Mesenchymal stem cell (in vitro differentiated cells and primary cell): ENCODE measurements at regions not wholly inside any gene's neighbourhood (a gene's known extent, or its start where the extent isn't known, plus 50 kb on each side); places are given as distances from the start of the nearest gene placed in this dataset.
A peak's percentile ranks its signal among the peaks of the same experiment; 100 is the strongest.

Source experiments
- DNase-seq: peaks from one replicate; pipeline ENCODE4 v3.0.0-alpha.2; 2013
- H2AFZ ChIP-seq: one replicate; pipeline ENCODE4 v1.6.1; 2013; ENCODE audit warnings: low read depth, mild to moderate bottlenecking, control low read depth, inconsistent platforms, low read length, moderate library complexity
- H2AK5ac ChIP-seq: 2 replicates; pipeline ENCODE4 v1.6.1; 2013; ENCODE audit warnings: low read length, moderate library complexity, mild to moderate bottlenecking, inconsistent platforms; ENCODE audit not compliant: severe bottlenecking
- H2BK120ac ChIP-seq: one replicate; pipeline ENCODE4 v1.6.1; 2013; ENCODE audit warnings: low read depth, mild to moderate bottlenecking, inconsistent platforms, low read length, moderate library complexity
- H2BK12ac ChIP-seq, 2 experiments: one replicate each; pipeline ENCODE4 v1.6.1; 2013; ENCODE audit warnings: inconsistent platforms in 2 of 2, low read length in 2 of 2, mild to moderate bottlenecking in 2 of 2, moderate library complexity in 2 of 2, control low read depth in 1 of 2
- H2BK15ac ChIP-seq: one replicate; pipeline ENCODE4 v1.6.1; 2013; ENCODE audit warnings: mild to moderate bottlenecking, low read depth, inconsistent platforms; ENCODE audit not compliant: poor library complexity, severe bottlenecking
- H2BK5ac ChIP-seq: 2 replicates; pipeline ENCODE4 v1.6.1; 2013; ENCODE audit warnings: low read depth, mild to moderate bottlenecking, low read length, control low read depth, inconsistent platforms; ENCODE audit not compliant: poor library complexity, severe bottlenecking
- H3K14ac ChIP-seq, 2 experiments: one replicate each; pipeline ENCODE4 v1.6.1; 2013; ENCODE audit warnings: inconsistent platforms in 2 of 2, low read length in 2 of 2, control low read depth in 1 of 2, mild to moderate bottlenecking in 1 of 2, moderate library complexity in 1 of 2
- H3K18ac ChIP-seq, 2 experiments: one replicate each; pipeline ENCODE4 v1.6.1; 2013; ENCODE audit warnings: inconsistent platforms in 2 of 2, low read length in 2 of 2, control low read depth in 1 of 2, low read depth in 1 of 2, mild to moderate bottlenecking in 1 of 2
- H3K23ac ChIP-seq, 2 experiments: one replicate each; pipeline ENCODE4 v1.6.1; 2013; ENCODE audit warnings: inconsistent platforms in 2 of 2, low read length in 2 of 2, mild to moderate bottlenecking in 2 of 2, moderate library complexity in 2 of 2, control low read depth in 1 of 2
- H3K27ac ChIP-seq: 2 replicates; pipeline ENCODE4 v1.5.1; 2013; ENCODE audit warnings: mild to moderate bottlenecking, moderate library complexity, low read length, control low read depth, inconsistent platforms; ENCODE audit not compliant: poor library complexity, severe bottlenecking
- H3K27me3 ChIP-seq, 2 experiments: 2 replicates each; pipeline versions ENCODE4 v1.6.1 to v1.7.0; 2013; ENCODE audit warnings: low read length in 2 of 2, mild to moderate bottlenecking in 2 of 2, moderate library complexity in 2 of 2, control low read depth in 1 of 2, inconsistent platforms in 1 of 2; ENCODE audit not compliant: control insufficient read depth in 1 of 2, insufficient read depth in 1 of 2
- H3K36me3 ChIP-seq, 2 experiments: 2 replicates each; pipeline versions ENCODE4 v1.6.1 to v1.7.0; 2013; ENCODE audit warnings: low read length in 2 of 2, control low read depth in 1 of 2, inconsistent platforms in 1 of 2, low read depth in 1 of 2, mild to moderate bottlenecking in 1 of 2; ENCODE audit not compliant: insufficient read depth in 2 of 2, control insufficient read depth in 1 of 2
- H3K4ac ChIP-seq, 2 experiments: one replicate each; pipeline ENCODE4 v1.6.1; 2013; ENCODE audit warnings: inconsistent platforms in 2 of 2, low read length in 2 of 2, mild to moderate bottlenecking in 2 of 2, moderate library complexity in 2 of 2, control low read depth in 1 of 2, low read depth in 1 of 2
- H3K4me1 ChIP-seq: 2 replicates; pipeline ENCODE4 v1.6.1; 2013; ENCODE audit warnings: low read depth, low read length, control low read depth; ENCODE audit not compliant: control insufficient read depth, insufficient read depth
- H3K4me2 ChIP-seq: 2 replicates; pipeline ENCODE4 v1.6.1; 2013; ENCODE audit warnings: low read length, mild to moderate bottlenecking, inconsistent platforms; ENCODE audit not compliant: poor library complexity, severe bottlenecking
- H3K4me3 ChIP-seq, 2 experiments: 2 replicates each; pipeline versions ENCODE4 v1.5.1 to v1.7.0; 2013; ENCODE audit warnings: low read length in 2 of 2, mild to moderate bottlenecking in 2 of 2, control low read depth in 1 of 2, low read depth in 1 of 2; ENCODE audit not compliant: insufficient read depth in 1 of 2
- H3K79me1 ChIP-seq: replicated peaks from 2 replicates; pipeline ENCODE4 v1.6.1; 2013; ENCODE audit warnings: mild to moderate bottlenecking, control low read depth, low read length, inconsistent platforms; ENCODE audit not compliant: poor library complexity, severe bottlenecking
- H3K9ac ChIP-seq: 2 replicates; pipeline ENCODE4 v1.7.0; 2013; ENCODE audit warnings: mild to moderate bottlenecking, low read length, moderate library complexity
- H3K9me3 ChIP-seq: 2 replicates; pipeline ENCODE4 v1.7.0; 2013; ENCODE audit warnings: mild to moderate bottlenecking, low read length; ENCODE audit not compliant: control insufficient read depth
- H4K8ac ChIP-seq: one replicate; pipeline ENCODE4 v1.6.1; 2013; ENCODE audit warnings: inconsistent platforms, mild to moderate bottlenecking, low read length, moderate library complexity
- H4K91ac ChIP-seq: one replicate; pipeline ENCODE4 v1.6.1; 2013; ENCODE audit warnings: mild to moderate bottlenecking, low read length, inconsistent platforms
- WGBS: methylation state at CpG from one replicate; pipeline ENCODE4 v1.1.7; 2013; ENCODE audit warnings: mixed read lengths; 5-methylcytosine and 5-hydroxymethylcytosine counted together

- Histone ChIP-seq H2BK5ac (no peak overlapping the region), H3K79me1 (no peaks in the 10 kb centered on the region), H4K91ac (no peak overlapping the region), H2AK5ac (no peak overlapping the region), H2BK15ac (no peak overlapping the region), H3K9ac (no peak overlapping the region), H2BK120ac (no peak overlapping the region), H2BK12ac (no peak overlapping the region), H3K27ac (no peak overlapping the region), H2AFZ (no peak overlapping the region), H3K4me1 (no peaks in the 10 kb centered on the region), H3K36me3 (no peaks in the 10 kb centered on the region), H3K9me3 (no peaks in the 10 kb centered on the region), H3K14ac (no peak overlapping the region), H4K8ac (no peak overlapping the region), H3K4ac (no peak overlapping the region), H3K27me3 (peaks cover 0 to 6% of the 10 kb centered on the region in 2 experiments), H3K4me2 (no peak overlapping the region), H3K18ac (no peak overlapping the region), H3K23ac (no peak overlapping the region), H3K4me3 (no peak overlapping the region)
- peak; percentile 47 for DNase-seq
- no CpG with 5 or more reads among the region's 2 CpGs for WGBS
Observed at GRCh38 chrX:66731398-66731797, 92.5 kb upstream of the EDA2R start.

GRCh38 chrX:66728818-66729271 lies 90.0 kb upstream of the EDA2R start:
- H3K18ac ChIP-seq: peak overlapping the region in 1 of 2 experiments; percentile 52

GRCh38 chrX:66717926-66718325 lies 79.0 kb upstream of the EDA2R start:
- WGBS: 71% methylated on average over 3 of the region's 3 CpGs
- H3K79me1 ChIP-seq: no peaks in the 10 kb centered on the region

More at GRCh38 chrX:66728818-66729271, 90.0 kb upstream of the EDA2R start:
- Histone ChIP-seq H3K14ac (peak overlapping the region in 1 of 2 experiments; percentile 79), H2BK5ac (no peak overlapping the region), H3K4me2 (peak overlapping the region; percentile 65), H3K4ac (no peak overlapping the region), H3K79me1 (no peaks in the 10 kb centered on the region), H3K36me3 (no peaks in the 10 kb centered on the region), H2BK15ac (no peak overlapping the region), H4K91ac (no peak overlapping the region), H2AFZ (peak overlapping the region; percentile 94), H3K9me3 (no peaks in the 10 kb centered on the region), H3K9ac (peak overlapping the region; percentile 89), H3K23ac (no peak overlapping the region), H3K4me1 (no peaks in the 10 kb centered on the region), H2AK5ac (no peak overlapping the region), H4K8ac (peak overlapping the region; percentile 49), H2BK120ac (no peak overlapping the region), H3K27me3 (peaks cover 0 to under 1% of the 10 kb centered on the region in 2 experiments), H3K4me3 (peak overlapping the region; percentile 69 to 88), H2BK12ac (no peak overlapping the region), H3K27ac (no peak overlapping the region)
- peak; percentile 60 for DNase-seq
- WGBS: 2% methylated on average over 21 of the region's 21 CpGs

GRCh38 chrX:66698273-66699204 lies 59.7 kb upstream of the EDA2R start:
- H2BK5ac ChIP-seq: no peak overlapping the region
- no peaks in the 10 kb centered on the region for H3K36me3 ChIP-seq
- H3K27ac ChIP-seq: no peak overlapping the region
- H3K4ac ChIP-seq: no peak overlapping the region
- no peaks in the 10 kb centered on the region for H3K27me3 ChIP-seq
- H3K4me1 ChIP-seq: no peaks in the 10 kb centered on the region
- no peak overlapping the region for H2AK5ac ChIP-seq
- WGBS: 50% methylated on average over 1 of the region's 1 CpG
- no peak overlapping the region for H2BK15ac ChIP-seq
- H3K79me1 ChIP-seq: no peaks in the 10 kb centered on the region
- H4K8ac ChIP-seq: no peak overlapping the region
- H3K9ac ChIP-seq: no peak overlapping the region
- H2AFZ ChIP-seq: no peak overlapping the region
- H3K18ac ChIP-seq: no peak overlapping the region
- no peak overlapping the region for H3K4me3 ChIP-seq
- no peak overlapping the region for H3K4me2 ChIP-seq
- peaks cover 6% of the 10 kb centered on the region for H3K9me3 ChIP-seq
- H3K23ac ChIP-seq: no peak overlapping the region
- no peak overlapping the region for H4K91ac ChIP-seq
- H2BK12ac ChIP-seq: no peak overlapping the region
- no peak for DNase-seq
- no peak overlapping the region for H2BK120ac ChIP-seq
- no peak overlapping the region for H3K14ac ChIP-seq

More at GRCh38 chrX:66717926-66718325, 79.0 kb upstream of the EDA2R start:
- Histone ChIP-seq H3K9ac (no peak overlapping the region), H2BK15ac (no peak overlapping the region), H3K4me3 (no peak overlapping the region), H4K91ac (no peak overlapping the region), H3K14ac (no peak overlapping the region), H2BK5ac (no peak overlapping the region), H3K4me2 (no peak overlapping the region), H2BK12ac (no peak overlapping the region), H3K4me1 (no peaks in the 10 kb centered on the region), H3K18ac (no peak overlapping the region), H2AFZ (no peak overlapping the region), H3K36me3 (no peaks in the 10 kb centered on the region), H3K27ac (no peak overlapping the region), H4K8ac (no peak overlapping the region), H2BK120ac (no peak overlapping the region), H3K9me3 (peaks cover 4% of the 10 kb centered on the region), H3K27me3 (no peaks in the 10 kb centered on the region), H2AK5ac (no peak overlapping the region), H3K4ac (no peak overlapping the region), H3K23ac (no peak overlapping the region)
- DNase-seq: no peak
